Epidermal melanocyte (primary cell): ENCODE measurements at regions not wholly inside any gene's neighbourhood (a gene's known extent, or its start where the extent isn't known, plus 50 kb on each side); places are given as distances from the start of the nearest gene placed in this dataset.
"Not testable (repeated sequence)": the region's sequence is repeated elsewhere in the genome, so short reads cannot be mapped to it uniquely, and the experiment has no call there.

ENCODE experiments used
- DNase-seq: peaks from one replicate; pipeline ENCODE4 v3.0.0; 2011; ENCODE audit warnings: low spot score; ENCODE audit not compliant: insufficient read length

GRCh38 chr20:17891131-17891530 lies 77.5 kb downstream of the SNX5 start:
- not testable (repeated sequence) for DNase-seq

DNA sequence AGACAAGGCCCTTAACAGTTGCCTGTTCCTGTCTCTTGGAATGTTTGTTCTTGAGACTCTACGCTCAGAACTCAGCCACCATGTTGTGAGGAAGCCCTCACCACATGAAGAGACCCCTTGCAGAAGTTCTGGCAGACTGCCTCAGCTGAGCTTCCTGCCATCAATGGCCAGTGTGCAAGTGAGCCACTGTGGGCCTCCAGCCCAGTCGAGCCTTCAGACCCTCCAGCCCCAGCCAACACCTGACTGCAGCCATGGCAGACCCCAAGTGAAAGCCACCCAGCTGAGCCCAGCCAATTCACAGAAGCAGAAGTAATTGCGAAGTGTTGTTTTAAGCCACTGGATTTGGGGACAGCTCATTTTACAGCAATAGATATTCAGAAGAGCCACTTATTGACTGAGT lies 78.3 kb downstream of the SNX5 start:
- no peak for DNase-seq

GRCh38 chr20:17889226-17889625 lies 79.4 kb downstream of the SNX5 start:
- DNase-seq = no peak

DNA sequence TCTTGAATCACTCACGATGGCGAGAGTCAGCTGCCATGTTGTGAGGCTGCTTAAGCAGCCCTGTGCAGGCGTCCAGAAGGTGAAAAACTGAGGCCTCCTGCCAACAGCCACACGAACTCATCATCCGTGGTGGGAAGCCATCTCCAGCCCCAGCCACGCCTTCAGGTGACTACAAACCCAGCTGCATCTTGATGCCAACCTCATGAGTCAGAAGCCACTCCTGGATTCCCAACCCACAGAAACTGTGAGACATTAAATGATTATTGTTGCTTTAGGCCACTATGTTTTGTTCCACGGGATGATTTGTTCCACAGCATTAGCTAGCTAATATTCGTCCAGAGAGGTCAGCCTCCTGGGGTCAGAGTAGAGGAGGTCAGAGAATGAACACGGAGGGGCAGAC lies 80.5 kb downstream of the SNX5 start:
- no peak for DNase-seq

GRCh38 chr20:17887331-17888030 lies 81.1 kb downstream of the SNX5 start:
- no peak for DNase-seq

DNA sequence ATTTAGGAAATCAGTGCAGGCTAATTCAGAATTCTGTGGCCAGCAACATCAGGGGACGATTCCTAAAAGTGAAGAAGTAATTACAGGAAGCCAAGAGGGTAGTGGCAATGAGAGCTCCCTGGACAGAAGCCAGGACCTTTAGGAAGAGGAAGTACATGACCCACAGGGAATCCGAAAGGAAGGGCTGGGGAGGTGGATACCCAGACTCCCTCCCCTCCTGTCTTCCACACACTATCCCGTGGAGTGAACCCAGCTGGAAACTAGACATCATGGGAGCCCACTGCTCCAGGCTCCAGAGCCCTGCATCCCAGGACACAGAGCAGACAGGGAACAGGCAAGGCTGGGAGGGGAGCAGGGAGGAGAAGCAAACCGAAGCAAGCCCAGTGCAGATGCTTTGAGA lies 83.0 kb downstream of the SNX5 start:
- no peak for DNase-seq

DNA sequence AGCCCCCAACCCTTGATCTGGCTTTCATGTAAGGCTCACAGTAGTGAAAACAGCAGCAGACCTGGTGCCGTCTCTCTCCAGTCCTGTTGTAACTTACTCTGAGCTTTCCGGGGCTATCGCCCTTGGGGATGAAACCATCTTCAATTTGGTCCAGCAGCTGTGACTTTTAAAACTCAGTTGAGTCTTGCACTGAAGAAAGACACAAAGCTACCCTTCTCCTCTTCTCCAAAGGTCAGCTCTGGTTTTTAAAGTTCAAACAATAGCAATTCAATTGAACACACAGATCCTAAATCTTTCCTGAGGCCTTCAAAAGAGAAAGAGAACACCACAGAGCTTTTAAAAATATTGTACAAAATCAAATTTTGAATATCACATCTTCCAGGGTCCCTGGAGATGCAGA lies 83.5 kb downstream of the SNX5 start:
- no peak for DNase-seq

DNA sequence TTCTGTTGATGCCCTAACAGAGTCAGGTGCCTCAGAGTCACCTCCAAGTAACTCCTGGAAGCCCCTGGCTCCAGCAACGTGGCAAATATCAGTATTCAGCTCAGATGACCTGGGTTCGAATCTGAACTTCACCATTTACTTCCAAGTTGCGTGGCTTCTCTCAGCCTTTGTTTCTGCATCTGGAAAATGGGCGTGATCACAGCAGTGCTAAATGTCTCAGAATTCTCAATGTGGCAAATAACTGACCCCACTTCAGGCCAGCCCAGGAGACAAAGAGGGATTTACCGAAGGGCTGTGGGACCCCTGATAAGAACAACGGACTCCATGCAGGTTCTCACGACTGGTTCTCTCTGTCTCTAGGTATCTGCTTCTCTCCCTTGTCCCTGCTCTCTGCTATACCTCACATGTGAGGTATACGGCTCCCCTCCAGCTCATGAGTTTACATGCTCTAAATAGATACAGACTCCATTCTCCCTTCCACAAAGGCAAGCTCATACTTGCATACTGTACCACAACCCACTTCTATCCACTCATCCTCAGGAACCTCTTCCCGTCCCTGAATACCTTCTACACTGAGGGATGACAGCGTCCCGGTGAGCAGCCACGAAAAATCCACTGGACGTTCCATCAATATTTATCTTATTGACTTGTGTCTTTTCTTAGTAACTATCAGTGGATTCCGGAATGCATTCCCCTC lies 84.1 kb downstream of the SNX5 start:
- no peak for DNase-seq

- no peak for DNase-seq
Observed at GRCh38 chr20:17883592-17884306, 84.8 kb downstream of the SNX5 start.

DNA sequence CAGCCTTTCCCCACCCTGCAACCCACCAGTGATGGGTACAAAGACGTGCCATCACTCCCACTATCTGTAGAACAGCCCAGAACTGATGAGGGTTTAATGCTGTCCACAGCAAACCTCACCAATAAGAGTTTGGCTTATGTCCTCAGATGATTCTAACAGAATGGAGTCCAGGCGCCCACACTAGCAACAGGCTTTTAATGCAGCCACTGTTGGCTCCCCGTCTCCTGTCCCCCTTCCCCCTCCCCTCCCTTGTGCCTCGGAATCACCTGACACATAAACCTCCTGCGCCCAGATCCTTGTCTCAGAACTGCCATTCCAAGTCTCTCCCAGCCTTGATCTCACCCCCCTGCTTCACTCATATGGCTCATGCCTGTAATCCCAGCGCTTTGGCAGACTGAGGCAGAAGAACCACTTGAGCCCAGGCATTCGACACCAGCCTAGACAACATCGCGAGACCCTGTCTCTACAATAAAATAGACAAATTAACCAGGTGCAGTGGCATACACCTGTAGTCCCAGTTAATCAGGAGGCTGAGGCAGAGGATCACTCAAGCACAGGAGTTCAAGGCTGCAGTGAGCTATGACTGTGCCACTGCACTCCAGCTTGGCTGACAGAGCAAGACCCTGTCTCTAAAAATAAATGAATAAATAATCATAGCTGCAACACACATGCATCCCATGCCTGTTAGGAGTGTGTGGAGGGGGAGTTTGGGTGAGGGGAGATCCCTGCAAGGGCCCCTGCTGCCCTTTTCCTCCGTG lies 85.6 kb downstream of the SNX5 start:
- no peak for DNase-seq

- no peak for DNase-seq
Observed at GRCh38 chr20:17882065-17882833, 86.3 kb downstream of the SNX5 start.

- DNase-seq = no peak
Observed at GRCh38 chr20:17881741-17882064, 86.9 kb downstream of the SNX5 start.

DNA sequence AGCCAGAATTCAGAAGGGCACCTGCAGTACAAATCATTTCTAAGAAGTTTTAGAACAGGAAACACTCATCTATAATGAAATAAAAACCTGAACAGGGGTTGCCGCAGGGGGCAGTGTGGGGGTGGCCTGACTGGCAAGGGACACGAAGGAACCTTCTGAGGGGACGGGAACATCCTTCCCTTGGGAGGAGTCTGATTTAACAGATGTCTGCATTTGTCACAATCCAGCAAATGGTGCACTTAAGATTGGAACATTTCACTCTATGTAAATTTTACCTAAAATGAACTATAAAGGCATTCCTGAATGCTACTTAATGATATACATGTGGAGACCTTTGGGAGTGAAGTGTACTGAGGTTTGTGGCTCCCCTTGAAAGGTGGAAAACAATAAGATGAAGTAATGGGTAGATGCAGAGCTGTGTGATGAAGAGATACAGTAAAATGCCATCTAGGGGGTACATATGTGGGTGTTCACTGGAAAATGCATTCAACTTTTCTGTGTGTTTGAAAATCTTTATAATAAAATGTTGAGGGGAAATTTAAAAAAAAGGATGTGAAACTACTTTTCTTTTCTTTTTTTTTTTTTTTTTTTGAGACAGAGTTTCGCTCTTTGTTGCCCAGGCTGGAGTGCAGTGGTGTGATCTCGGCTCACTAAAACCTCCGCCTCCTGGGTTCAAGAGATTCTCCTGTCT lies 89.5 kb downstream of the SNX5 start:
- DNase-seq = no peak

- DNase-seq = no peak
Observed at GRCh38 chr20:17878069-17878911, 90.3 kb downstream of the SNX5 start.

DNA sequence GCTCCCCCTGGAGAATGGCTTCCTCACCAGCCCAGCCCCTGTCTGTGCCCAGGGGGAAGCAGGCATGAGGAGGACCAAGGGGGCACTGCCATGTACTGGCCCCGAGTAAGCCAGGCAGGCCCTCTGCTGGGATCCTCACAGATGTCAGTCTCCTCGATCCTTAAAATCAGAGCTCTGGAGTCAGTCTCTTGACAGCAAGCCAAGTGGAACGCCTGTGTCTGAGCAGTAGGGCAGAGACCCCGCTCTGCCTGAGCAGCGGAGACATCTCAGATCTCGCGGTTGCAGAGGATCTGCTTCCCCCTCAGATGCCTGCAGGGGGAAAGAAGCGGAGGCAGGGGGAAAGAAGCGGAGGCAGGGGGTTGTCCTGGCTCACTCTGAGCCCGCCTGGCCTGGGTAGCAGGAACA lies 92.6 kb downstream of the SNX5 start:
- no peak for DNase-seq

DNA sequence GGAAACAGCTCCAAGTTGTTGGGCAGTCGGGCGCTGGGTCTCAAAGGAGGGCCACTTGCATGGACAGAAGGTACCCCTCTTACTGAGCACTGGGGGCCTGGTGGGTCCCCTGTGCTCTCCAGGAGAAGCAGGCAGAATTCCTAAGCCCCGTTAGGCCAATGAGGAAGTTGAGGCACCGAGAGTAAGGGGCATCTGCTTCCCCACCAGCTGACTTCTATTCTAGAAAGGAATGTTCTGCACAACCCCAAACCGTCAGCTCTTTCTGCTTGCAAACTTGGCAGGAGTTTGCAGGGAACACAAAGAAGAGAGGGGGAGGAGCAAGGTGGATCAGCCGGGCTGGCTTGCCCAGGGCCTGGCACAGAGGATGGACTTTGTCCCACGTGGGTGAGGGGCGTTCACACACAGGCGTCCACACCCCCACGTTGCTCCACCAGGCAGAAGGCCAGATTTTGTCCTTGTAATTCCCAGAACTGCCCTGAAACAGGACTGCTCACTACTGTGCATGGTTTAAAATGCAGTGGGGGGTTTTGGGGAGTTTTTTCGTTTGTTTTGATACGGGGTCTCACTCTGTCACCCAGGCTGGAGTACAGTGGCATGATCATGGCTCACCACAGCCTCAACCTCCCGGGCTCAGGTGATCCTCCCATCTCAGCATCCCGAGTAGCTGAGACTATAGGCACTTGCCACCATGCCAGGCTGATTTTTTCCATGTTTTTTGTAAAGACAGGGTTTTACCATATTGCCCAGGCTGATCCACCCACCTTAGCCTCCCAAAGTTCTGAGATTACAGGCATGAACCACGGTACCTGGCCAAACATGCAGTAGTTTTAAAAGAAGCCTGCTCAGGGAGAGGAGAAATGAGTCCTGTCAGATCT lies 93.3 kb downstream of the SNX5 start:
- DNase-seq = no peak

DNA sequence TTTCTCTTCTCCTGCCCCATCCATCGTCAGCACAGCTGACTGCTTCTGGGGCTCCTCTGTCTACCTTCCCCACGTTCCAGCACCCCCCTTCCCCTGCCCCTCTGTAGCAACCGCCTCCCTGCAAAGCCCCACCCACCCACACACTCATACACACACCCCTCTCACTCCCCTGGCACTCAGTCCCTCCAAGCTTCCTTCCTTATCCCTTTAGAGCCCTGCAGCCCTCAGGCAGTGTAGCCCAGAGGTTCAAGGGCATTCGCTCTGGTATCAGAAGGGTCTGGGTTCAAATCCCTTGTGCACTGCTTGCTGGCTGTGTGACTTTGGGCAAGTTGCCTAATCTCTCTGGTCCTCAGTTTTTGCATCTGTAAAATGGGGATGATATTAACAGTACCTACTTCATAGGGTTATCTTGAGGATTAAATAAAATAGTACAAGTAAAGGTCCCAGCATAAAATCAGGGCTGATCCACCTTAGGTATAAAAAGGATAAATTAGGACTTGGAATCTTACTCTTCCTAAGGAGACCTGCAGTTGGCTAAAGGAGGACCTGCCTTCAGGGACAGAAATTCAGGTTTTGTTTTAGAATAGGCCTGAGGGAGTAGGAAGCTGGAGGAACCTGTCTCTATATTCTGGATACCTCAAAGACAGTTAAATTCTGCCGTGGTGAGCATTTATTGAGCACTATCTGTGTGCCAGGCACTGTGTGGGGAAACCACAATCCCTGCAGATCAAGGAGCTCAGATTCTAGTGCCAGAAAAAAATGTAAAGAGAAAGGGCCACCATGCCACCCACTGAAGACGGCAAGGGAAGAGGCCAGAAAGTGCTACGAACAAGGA lies 94.1 kb downstream of the SNX5 start:
- no peak for DNase-seq
